ENCODE measurements at regions not wholly inside any gene's neighbourhood (a gene's known extent, or its start where the extent isn't known, plus 50 kb on each side); places are given as distances from the start of the nearest gene placed in this dataset.

DNA sequence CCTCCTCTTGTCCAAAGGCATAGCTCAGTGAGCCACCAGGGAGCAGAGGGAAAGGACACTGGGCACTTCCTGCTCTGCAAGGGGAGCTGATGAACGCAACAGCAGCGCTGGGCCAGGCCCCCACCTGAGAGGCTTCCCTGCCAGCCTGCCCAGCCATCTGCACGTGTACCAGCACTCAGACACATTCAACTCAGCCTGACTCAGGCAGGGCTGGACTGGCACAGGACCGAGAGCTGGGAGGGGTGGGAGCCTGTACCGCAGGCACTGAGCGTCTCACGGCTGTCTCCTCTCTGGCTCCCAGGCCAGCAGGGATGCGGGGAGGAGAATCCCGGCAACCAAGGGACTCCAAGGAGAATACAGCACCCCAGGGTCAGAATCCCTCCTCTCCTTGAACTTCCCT, 411.8 kb downstream of the CTTN start:
- TF ChIP-seq, protein P1, sequence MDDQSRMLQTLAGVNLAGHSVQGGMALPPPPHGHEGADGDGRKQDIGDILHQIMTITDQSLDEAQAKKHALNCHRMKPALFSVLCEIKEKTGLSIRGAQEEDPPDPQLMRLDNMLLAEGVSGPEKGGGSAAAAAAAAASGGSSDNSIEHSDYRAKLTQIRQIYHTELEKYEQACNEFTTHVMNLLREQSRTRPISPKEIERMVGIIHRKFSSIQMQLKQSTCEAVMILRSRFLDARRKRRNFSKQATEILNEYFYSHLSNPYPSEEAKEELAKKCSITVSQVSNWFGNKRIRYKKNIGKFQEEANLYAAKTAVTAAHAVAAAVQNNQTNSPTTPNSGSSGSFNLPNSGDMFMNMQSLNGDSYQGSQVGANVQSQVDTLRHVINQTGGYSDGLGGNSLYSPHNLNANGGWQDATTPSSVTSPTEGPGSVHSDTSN (IDR thresholded peaks at IDR 0.05): no peak
- TF ChIP-seq TAF1 (IDR thresholded peaks at IDR 0.05; ENCODE audit: borderline replicate concordance, low read depth, low read length) (no peak), POLR2AphosphoS5 (IDR thresholded peaks at IDR 0.05; ENCODE audit: low read depth, low read length) (no peak)
- TF ChIP-seq, protein P2, sequence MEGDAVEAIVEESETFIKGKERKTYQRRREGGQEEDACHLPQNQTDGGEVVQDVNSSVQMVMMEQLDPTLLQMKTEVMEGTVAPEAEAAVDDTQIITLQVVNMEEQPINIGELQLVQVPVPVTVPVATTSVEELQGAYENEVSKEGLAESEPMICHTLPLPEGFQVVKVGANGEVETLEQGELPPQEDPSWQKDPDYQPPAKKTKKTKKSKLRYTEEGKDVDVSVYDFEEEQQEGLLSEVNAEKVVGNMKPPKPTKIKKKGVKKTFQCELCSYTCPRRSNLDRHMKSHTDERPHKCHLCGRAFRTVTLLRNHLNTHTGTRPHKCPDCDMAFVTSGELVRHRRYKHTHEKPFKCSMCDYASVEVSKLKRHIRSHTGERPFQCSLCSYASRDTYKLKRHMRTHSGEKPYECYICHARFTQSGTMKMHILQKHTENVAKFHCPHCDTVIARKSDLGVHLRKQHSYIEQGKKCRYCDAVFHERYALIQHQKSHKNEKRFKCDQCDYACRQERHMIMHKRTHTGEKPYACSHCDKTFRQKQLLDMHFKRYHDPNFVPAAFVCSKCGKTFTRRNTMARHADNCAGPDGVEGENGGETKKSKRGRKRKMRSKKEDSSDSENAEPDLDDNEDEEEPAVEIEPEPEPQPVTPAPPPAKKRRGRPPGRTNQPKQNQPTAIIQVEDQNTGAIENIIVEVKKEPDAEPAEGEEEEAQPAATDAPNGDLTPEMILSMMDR (IDR thresholded peaks at IDR 0.05): no peak

All from SK-N-SH (cell line).